ENCODE measurements at regions not wholly inside any gene's neighbourhood (a gene's known extent, or its start where the extent isn't known, plus 50 kb on each side); places are given as distances from the start of the nearest gene placed in this dataset.
"Not testable (repeated sequence)": the region's sequence is repeated elsewhere in the genome, so short reads cannot be mapped to it uniquely, and the experiment has no call there.

- Mint-ChIP-seq H3K27ac (no peak overlapping the region), H3K4me3 (no peak overlapping the region), H3K36me3 (ENCODE audit: low read depth) (no peaks in the 10 kb centered on the region), H3K4me1 (no peaks in the 10 kb centered on the region), H3K27me3 (no peaks in the 10 kb centered on the region), H3K9me3 (no peaks in the 10 kb centered on the region)
- POLR2A ChIA-PET: no interaction called here
- no peak for DNase-seq
- CTCF ChIA-PET: no interaction called here
Observed at GRCh38 chr3:162897291-162897690, 1400.7 kb downstream of the OTOL1 start.

DNA sequence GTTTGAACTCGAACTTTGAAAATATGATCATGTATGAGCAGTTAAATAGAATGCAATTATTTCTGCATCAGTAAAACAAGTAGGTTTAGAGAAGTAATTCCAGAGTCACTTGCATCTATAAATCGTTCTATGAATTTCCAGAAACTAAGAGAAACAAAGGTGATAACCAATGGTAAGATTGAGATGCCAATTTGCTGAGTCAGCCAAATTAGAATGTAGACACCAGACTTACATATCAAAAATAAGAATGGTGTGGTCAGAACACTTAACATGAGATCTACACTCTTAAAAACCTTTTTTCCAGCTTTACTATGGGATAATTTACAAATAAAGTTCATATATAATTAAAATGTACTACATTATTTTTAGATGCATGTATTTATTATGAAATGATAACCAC is 1435.9 kb downstream of the OTOL1 start:
- POLR2A ChIA-PET: no interaction called here
- H3K4me1 Mint-ChIP-seq: no peaks in the 10 kb centered on the region

GRCh38 chr3:162933656-162934055 is 1437.0 kb downstream of the OTOL1 start:
- H3K27me3 Mint-ChIP-seq: no peaks in the 10 kb centered on the region
- ChIA-PET POLR2A (no interaction called here), CTCF (no interaction called here)
- H3K27ac Mint-ChIP-seq: no peak overlapping the region
- no peak for DNase-seq
- H3K9me3 Mint-ChIP-seq: peaks cover under 1% of the 10 kb centered on the region
- no peak overlapping the region for H3K4me3 Mint-ChIP-seq
- no peaks in the 10 kb centered on the region for H3K4me1 Mint-ChIP-seq
- no peaks in the 10 kb centered on the region for H3K36me3 Mint-ChIP-seq (ENCODE audit: low read depth)

More for the DNA sequence above, 1435.9 kb downstream of the OTOL1 start:
- H3K4me3 Mint-ChIP-seq: no peak overlapping the region
- no peak overlapping the region for H3K27ac Mint-ChIP-seq
- H3K9me3 Mint-ChIP-seq: no peaks in the 10 kb centered on the region
- H3K27me3 Mint-ChIP-seq: no peaks in the 10 kb centered on the region
- DNase-seq: no peak
- CTCF ChIA-PET: no interaction called here
- H3K36me3 Mint-ChIP-seq (ENCODE audit: low read depth): no peaks in the 10 kb centered on the region

DNA sequence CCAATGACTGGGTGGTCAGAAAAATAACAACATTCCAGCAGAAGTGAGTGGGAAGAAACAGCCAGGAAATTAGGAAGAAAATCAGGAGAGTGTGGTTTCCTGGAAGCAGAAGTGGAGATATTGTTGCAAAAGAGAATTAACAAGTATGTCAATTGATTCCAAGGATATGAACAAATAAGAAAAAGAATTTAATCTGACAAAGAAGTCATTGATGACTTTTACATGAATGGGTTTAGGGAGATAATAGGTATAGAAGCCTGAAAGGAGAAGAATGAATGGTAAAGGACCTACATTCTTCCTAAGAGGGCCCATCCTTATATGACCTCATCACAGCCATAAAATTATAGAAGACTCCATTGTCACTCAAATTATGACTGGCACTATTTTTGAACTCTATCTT is 1440.1 kb downstream of the OTOL1 start:
- no peaks in the 10 kb centered on the region for H3K4me1 Mint-ChIP-seq
- H3K27ac Mint-ChIP-seq: no peak overlapping the region
- no peaks in the 10 kb centered on the region for H3K27me3 Mint-ChIP-seq
- CTCF ChIA-PET: no interaction called here
- H3K36me3 Mint-ChIP-seq (ENCODE audit: low read depth): no peaks in the 10 kb centered on the region
- peaks cover 2% of the 10 kb centered on the region for H3K9me3 Mint-ChIP-seq
- no peak overlapping the region for H3K4me3 Mint-ChIP-seq
- DNase-seq: no peak
- POLR2A ChIA-PET: no interaction called here

DNA sequence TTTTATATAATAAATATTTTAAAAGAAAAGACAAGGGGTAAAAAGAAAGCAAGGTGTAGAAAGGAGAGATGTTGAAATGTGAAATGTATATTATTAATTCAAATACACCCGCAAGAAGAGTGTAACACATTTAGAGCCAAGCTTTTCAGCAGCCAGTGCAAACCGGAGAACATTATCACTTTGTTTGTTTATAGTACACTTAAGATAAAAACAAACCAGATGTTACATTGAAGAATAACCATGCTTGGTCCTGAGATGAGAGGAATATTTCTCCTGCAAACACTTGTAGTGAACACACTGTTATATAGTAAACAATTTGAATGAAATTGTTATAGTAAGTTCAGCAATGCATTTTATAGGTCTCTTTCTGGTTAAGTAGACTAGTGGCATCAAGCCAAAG is 1441.5 kb downstream of the OTOL1 start:
- ChIA-PET CTCF (no interaction called here), POLR2A (no interaction called here)
- no peaks in the 10 kb centered on the region for H3K36me3 Mint-ChIP-seq (ENCODE audit: low read depth)
- H3K4me1 Mint-ChIP-seq: no peaks in the 10 kb centered on the region
- no peak overlapping the region for H3K27ac Mint-ChIP-seq
- peaks cover 2% of the 10 kb centered on the region for H3K9me3 Mint-ChIP-seq
- no peaks in the 10 kb centered on the region for H3K27me3 Mint-ChIP-seq
- DNase-seq: no peak
- no peak overlapping the region for H3K4me3 Mint-ChIP-seq

DNA sequence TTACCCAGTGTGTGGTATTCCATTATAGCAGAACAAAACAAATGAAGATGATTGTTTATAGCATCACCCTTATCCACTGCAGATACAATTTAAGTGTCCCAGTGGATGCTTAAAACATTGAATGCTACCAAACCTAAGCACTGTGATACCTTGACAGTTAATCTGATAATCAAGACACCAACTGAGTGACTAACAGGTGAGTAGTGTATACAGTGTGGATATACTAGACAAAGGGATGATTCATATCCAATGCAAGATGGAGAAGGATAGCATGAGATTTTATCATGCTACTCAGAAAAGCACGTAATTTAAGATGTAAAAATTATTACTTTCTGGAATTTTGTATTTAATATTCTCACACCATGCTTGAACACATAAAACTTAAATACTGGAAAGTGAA is 1449.0 kb downstream of the OTOL1 start:
- POLR2A ChIA-PET: no interaction called here

DNA sequence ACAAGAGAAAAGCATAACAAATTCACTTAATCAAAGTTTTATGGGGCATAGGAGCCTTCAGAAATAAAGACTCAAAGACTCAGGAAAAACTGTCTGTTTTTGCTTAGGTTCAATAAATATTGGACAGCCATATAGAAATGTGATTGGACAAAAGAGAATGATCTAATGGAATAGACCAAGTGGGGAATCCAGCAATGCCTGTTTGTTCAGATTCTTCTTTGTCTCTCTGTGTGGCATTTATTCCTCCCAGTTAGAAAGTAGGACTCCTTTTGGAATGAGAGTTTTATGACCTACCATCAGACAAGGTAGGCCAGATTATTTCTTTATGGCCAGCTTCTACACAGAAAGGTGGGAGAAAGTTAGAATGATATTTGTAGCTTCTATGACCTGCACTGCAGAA is 1460.1 kb downstream of the OTOL1 start:
- H3K4me3 Mint-ChIP-seq: no peak overlapping the region
- no peaks in the 10 kb centered on the region for H3K27me3 Mint-ChIP-seq
- no peak for DNase-seq
- CTCF ChIA-PET: no interaction called here
- peaks cover 8% of the 10 kb centered on the region for H3K9me3 Mint-ChIP-seq
- no peaks in the 10 kb centered on the region for H3K36me3 Mint-ChIP-seq (ENCODE audit: low read depth)
- POLR2A ChIA-PET: no interaction called here
- H3K27ac Mint-ChIP-seq: no peak overlapping the region
- no peaks in the 10 kb centered on the region for H3K4me1 Mint-ChIP-seq

More for the DNA sequence above, 1449.0 kb downstream of the OTOL1 start:
- Mint-ChIP-seq H3K4me1 (no peaks in the 10 kb centered on the region), H3K27ac (no peak overlapping the region), H3K27me3 (no peaks in the 10 kb centered on the region), H3K36me3 (ENCODE audit: low read depth) (no peaks in the 10 kb centered on the region), H3K4me3 (no peak overlapping the region), H3K9me3 (peaks cover 9% of the 10 kb centered on the region)
- no peak for DNase-seq
- CTCF ChIA-PET: no interaction called here

- H3K9me3 Mint-ChIP-seq: peaks cover 8% of the 10 kb centered on the region
- H3K27ac Mint-ChIP-seq: no peak overlapping the region
- ChIA-PET CTCF (interaction anchor here (0.6 to 0.7 kb wide), 2 partner anchors 11 to 453 kb away, joined by 3 read pairs; no protein-coding TSS in a partner anchor), POLR2A (no interaction called here)
- no peaks in the 10 kb centered on the region for H3K4me1 Mint-ChIP-seq
- no peaks in the 10 kb centered on the region for H3K36me3 Mint-ChIP-seq (ENCODE audit: low read depth)
- no peak overlapping the region for H3K4me3 Mint-ChIP-seq
- DNase-seq: no peak
- H3K27me3 Mint-ChIP-seq: no peaks in the 10 kb centered on the region
Observed at GRCh38 chr3:162960269-162960668, 1463.7 kb downstream of the OTOL1 start.

DNA sequence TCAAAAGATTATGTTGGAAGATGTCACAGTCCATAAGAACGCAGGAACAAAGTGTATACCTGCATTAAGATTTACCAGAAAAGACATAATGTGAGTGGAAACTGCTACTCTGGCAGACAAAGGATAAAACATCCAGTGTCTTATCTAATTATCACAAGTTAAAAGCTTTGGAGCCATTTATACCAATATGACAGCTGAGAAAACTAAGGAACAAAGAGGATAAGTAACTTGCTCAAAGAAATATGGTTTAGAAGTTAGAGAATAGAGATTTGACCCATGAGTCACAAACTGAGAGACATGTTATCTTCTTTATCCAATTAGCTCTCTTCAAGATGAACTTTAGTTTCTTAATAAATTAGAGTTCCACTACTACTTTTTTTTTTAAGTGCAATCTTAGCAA is 1473.7 kb downstream of the OTOL1 start:
- ChIA-PET POLR2A (no interaction called here), CTCF (no interaction called here)
- DNase-seq: no peak
- no peak overlapping the region for H3K27ac Mint-ChIP-seq
- no peaks in the 10 kb centered on the region for H3K27me3 Mint-ChIP-seq
- no peaks in the 10 kb centered on the region for H3K4me1 Mint-ChIP-seq
- peaks cover 10% of the 10 kb centered on the region for H3K9me3 Mint-ChIP-seq
- H3K4me3 Mint-ChIP-seq: no peak overlapping the region
- H3K36me3 Mint-ChIP-seq (ENCODE audit: low read depth): no peaks in the 10 kb centered on the region

DNA sequence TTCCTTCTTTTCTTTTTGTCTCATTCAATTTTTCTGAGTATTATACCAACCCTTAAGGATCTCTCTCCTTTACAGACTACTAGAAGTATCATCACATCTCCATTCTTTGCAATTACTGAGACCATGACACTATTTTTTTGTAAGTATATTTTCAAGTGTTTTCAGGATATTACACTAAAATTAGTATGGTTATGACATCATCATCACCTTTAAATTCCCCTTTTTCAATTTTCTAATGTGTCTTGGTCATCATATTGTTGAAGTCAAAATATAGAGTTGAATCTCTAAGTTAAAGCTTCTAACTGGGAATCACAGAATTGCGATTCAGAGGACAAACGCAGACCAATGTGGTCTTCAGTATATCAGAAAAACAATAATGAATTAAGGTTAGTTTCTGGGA is 1475.1 kb downstream of the OTOL1 start:
- no peaks in the 10 kb centered on the region for H3K27me3 Mint-ChIP-seq
- POLR2A ChIA-PET: no interaction called here
- CTCF ChIA-PET: interaction anchor here (0.7 kb wide), 1 partner anchor 11 kb away, joined by 3 read pairs; no protein-coding TSS in a partner anchor
- peaks cover 2% of the 10 kb centered on the region for H3K9me3 Mint-ChIP-seq
- H3K4me3 Mint-ChIP-seq: no peak overlapping the region
- H3K27ac Mint-ChIP-seq: no peak overlapping the region
- DNase-seq: no peak
- H3K36me3 Mint-ChIP-seq (ENCODE audit: low read depth): no peaks in the 10 kb centered on the region
- H3K4me1 Mint-ChIP-seq: no peaks in the 10 kb centered on the region

DNA sequence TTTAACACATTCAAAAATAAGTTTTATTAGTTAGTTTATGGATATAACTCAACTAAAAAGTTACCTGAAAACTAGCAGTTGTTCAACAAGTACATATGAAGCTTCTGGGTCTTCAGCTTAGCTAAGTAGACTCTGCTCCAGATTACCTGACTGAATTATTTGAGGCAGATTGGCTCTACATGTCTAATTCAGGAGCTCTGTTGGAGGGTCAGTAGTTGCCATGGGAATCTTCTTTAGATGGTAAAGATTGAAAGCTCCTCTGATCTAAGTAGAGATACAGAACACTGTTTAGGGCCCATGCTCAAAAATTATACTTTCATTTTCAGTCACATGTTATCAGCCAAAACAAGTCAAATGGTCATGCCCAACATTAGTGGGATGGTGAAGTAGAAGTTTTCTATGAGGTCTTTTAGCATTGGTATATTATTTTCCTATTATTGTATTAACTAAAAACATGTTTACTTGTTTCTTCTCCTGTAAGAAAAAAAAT is 1476.9 kb downstream of the OTOL1 start:
- ChIA-PET CTCF (no interaction called here), POLR2A (no interaction called here)
- Mint-ChIP-seq H3K4me3 (no peak overlapping the region), H3K27me3 (no peaks in the 10 kb centered on the region), H3K4me1 (no peaks in the 10 kb centered on the region), H3K9me3 (peaks cover 1% of the 10 kb centered on the region), H3K36me3 (ENCODE audit: low read depth) (no peaks in the 10 kb centered on the region), H3K27ac (no peak overlapping the region)
- no peak for DNase-seq

DNA sequence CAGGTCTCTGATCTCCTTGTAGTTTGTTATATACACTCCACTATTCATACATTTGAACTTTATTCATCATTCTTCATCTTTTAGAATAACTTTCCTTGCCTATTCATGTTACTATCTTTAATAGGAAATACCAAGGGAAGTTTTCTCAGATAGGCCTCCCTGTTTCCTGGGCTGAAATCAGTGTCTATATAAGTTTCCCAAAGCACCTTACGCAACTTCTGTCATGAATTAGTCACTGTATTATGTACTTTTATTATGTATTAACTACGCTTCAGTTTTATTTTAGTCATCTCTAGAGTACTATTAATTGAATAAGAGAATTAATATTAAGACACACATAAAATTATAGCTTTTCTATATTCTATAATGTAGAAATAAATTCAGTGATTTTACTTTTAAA is 1481.5 kb downstream of the OTOL1 start:
- DNase-seq: no peak
- Mint-ChIP-seq H3K4me3 (no peak overlapping the region), H3K27me3 (no peaks in the 10 kb centered on the region), H3K36me3 (ENCODE audit: low read depth) (no peaks in the 10 kb centered on the region), H3K27ac (no peak overlapping the region), H3K4me1 (no peaks in the 10 kb centered on the region), H3K9me3 (no peaks in the 10 kb centered on the region)
- POLR2A ChIA-PET: no interaction called here
- CTCF ChIA-PET: no interaction called here

DNA sequence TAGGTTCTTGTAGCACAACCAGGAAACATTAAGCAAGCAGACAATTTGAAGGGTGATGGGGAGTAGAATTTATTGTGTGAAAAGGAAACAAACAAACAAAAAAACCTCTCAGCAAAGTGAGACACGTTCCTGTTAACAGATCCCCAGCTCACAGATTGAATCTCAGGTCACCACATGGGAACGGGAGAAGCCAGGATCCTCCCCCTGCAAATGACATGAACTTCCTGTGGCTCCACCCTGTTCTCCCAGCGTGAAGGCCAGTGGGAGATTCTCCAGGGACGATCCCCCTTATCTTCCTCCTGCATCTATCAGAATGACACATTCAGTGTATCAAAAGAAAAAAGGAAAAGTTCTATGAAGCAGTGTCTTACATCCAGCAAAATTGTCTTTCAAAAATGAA is 1488.1 kb downstream of the OTOL1 start:
- Mint-ChIP-seq H3K4me3 (no peak overlapping the region), H3K36me3 (ENCODE audit: low read depth) (no peaks in the 10 kb centered on the region), H3K27me3 (no peaks in the 10 kb centered on the region), H3K4me1 (no peaks in the 10 kb centered on the region), H3K9me3 (peaks cover 9% of the 10 kb centered on the region), H3K27ac (no peak overlapping the region)
- ChIA-PET POLR2A (no interaction called here), CTCF (no interaction called here)
- DNase-seq: no peak

DNA sequence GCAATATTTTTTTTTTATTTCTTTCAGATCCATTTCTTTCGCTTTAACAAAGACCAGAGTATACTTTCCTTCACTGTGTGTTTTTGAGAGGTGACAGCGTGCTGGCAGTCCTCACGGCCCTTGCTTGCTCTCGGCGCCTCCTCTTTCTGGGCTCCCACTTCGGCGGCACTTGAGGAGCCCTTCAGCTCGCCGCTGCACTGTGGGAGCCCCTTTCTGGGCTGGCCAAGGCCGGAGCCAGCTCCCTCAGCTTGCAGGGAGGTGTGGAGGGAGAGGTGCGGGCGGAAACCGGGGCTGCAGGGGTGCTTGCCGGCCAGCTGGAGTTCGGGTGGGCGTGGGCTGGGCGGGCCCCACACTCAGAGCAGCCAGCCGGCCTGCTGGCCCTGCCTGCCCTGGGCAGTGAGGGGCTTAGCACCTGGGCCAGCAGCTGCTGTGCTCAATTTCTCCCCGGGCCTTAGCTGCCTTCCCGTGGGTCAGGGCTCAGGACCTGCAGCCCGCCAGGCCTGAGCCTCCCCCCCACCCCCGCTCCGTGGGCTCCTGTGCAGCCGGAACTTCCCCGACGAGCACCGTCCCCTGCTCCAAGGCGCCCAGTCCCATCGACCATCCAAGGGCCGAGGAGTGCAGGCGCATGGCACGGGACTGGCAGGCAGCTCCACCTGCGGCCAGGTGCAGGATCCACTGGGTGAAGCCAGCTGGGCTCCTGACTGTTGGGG is 1490.6 kb downstream of the OTOL1 start:
- H3K9me3 Mint-ChIP-seq; CTCF ChIA-PET; H3K36me3 Mint-ChIP-seq (ENCODE audit: low read depth); H3K27ac Mint-ChIP-seq; H3K27me3 Mint-ChIP-seq; H3K4me1 Mint-ChIP-seq; POLR2A ChIA-PET; DNase-seq; H3K4me3 Mint-ChIP-seq: not testable (repeated sequence)

Data from activated CD4-positive, alpha-beta T cell treated with anti-CD3 and anti-CD28 coated beads, Interleukin-2, amount 10 ng/mL, durations not matched to agents 7 days and 5 days (primary cell).